Erythroblast (primary cell): ENCODE measurements at regions not wholly inside any gene's neighbourhood (a gene's known extent, or its start where the extent isn't known, plus 50 kb on each side); places are given as distances from the start of the nearest gene placed in this dataset.

Source experiments
- DNase-seq, 2 experiments: peaks; one replicate each; lab custom pipeline; 2025; lab: John Stamatoyannopoulos, UW
- GATA1 ChIP-seq: IDR thresholded peaks from 2 replicates; pipeline ENCODE4 v1.6.1; 2011; ENCODE audit warnings: low read depth, mild to moderate bottlenecking, control low read depth, low read length, moderate library complexity
- POLR2A ChIP-seq: IDR thresholded peaks from 2 replicates; pipeline ENCODE4 v1.6.1; 2011; ENCODE audit warnings: mild to moderate bottlenecking, low read length

GRCh38 chr7:92982928-92983327 is 134.9 kb downstream of the SAMD9 start:
- no peak for DNase-seq
- TF ChIP-seq GATA1 (no peak), POLR2A (no peak)

GRCh38 chr7:92976931-92977330 is 140.6 kb upstream of the CDK6 start:
- TF ChIP-seq POLR2A = no peak
- DNase-seq = no peak

- DNase-seq = no peak
- TF ChIP-seq GATA1 (no peak), POLR2A (no peak)
Measured at GRCh38 chr7:92973974-92974373, 137.6 kb upstream of the CDK6 start.

- TF ChIP-seq GATA1 (no peak), POLR2A (no peak)
- no peak for DNase-seq
Measured at GRCh38 chr7:92973293-92973731, 136.9 kb upstream of the CDK6 start.

- no peak for TF ChIP-seq GATA1
- no peak for TF ChIP-seq POLR2A
- no peak for DNase-seq
Measured at GRCh38 chr7:92972441-92972840, 136.1 kb upstream of the CDK6 start.

- DNase-seq = no peak
Measured at GRCh38 chr7:92969061-92969460, 132.7 kb upstream of the CDK6 start.

GRCh38 chr7:92968502-92968901 is 132.1 kb upstream of the CDK6 start:
- DNase-seq = no peak
- TF ChIP-seq GATA1 (no peak), POLR2A (no peak)

More at GRCh38 chr7:92969061-92969460, 132.7 kb upstream of the CDK6 start:
- TF ChIP-seq GATA1 (no peak), POLR2A (no peak)

GRCh38 chr7:92967238-92967637 is 130.9 kb upstream of the CDK6 start:
- DNase-seq = no peak
- TF ChIP-seq GATA1 (no peak), POLR2A (no peak)

- DNase-seq = no peak
- TF ChIP-seq GATA1 (no peak), POLR2A (no peak)
Measured at GRCh38 chr7:92964141-92964540, 127.8 kb upstream of the CDK6 start.

GRCh38 chr7:92963566-92963965 is 127.2 kb upstream of the CDK6 start:
- DNase-seq = no peak
- TF ChIP-seq GATA1 = no peak
- no peak for TF ChIP-seq POLR2A

GRCh38 chr7:92961961-92962360 is 125.6 kb upstream of the CDK6 start:
- TF ChIP-seq POLR2A (no peak), GATA1 (no peak)
- DNase-seq = no peak

GRCh38 chr7:92956575-92956974 is 120.2 kb upstream of the CDK6 start:
- no peak for DNase-seq
- TF ChIP-seq POLR2A = no peak
- no peak for TF ChIP-seq GATA1

- DNase-seq = no peak
Measured at GRCh38 chr7:92955081-92955480, 118.7 kb upstream of the CDK6 start.

GRCh38 chr7:92953657-92954056 is 117.3 kb upstream of the CDK6 start:
- DNase-seq = no peak

More at GRCh38 chr7:92955081-92955480, 118.7 kb upstream of the CDK6 start:
- TF ChIP-seq GATA1 (no peak), POLR2A (no peak)

GRCh38 chr7:92949748-92950147 is 113.4 kb upstream of the CDK6 start:
- no peak for TF ChIP-seq GATA1
- no peak for TF ChIP-seq POLR2A

More at GRCh38 chr7:92953657-92954056, 117.3 kb upstream of the CDK6 start:
- TF ChIP-seq GATA1 (no peak), POLR2A (no peak)

More at GRCh38 chr7:92949748-92950147, 113.4 kb upstream of the CDK6 start:
- no peak for DNase-seq
